NT2/D1 (cell line): ENCODE measurements at regions not wholly inside any gene's neighbourhood (a gene's known extent, or its start where the extent isn't known, plus 50 kb on each side); places are given as distances from the start of the nearest gene placed in this dataset.

Source experiments
- DNase-seq: peaks from one replicate; pipeline ENCODE4 v3.0.0-alpha.2; 2011; ENCODE audit warnings: low read depth, low spot score
- H3K27me3 ChIP-seq: 2 replicates; pipeline ENCODE4 v1.6.0; 2011; ENCODE audit warnings: mild to moderate bottlenecking; ENCODE audit not compliant: insufficient read length, insufficient read depth
- H3K36me3 ChIP-seq: 2 replicates; pipeline ENCODE4 v1.6.1; 2011; ENCODE audit warnings: mild to moderate bottlenecking, low read length, mixed read lengths; ENCODE audit not compliant: insufficient read depth, insufficient read length
- H3K4me1 ChIP-seq: 2 replicates; pipeline ENCODE4 v1.5.1; 2011; ENCODE audit not compliant: insufficient read depth, insufficient read length
- H3K4me3 ChIP-seq: 2 replicates; pipeline ENCODE4 v1.5.1; 2011; ENCODE audit warnings: low read depth; ENCODE audit not compliant: insufficient read length
- H3K9ac ChIP-seq: 2 replicates; pipeline ENCODE4 v1.6.0; 2011; ENCODE audit warnings: low read depth; ENCODE audit not compliant: insufficient read length
- H3K9me3 ChIP-seq: 2 replicates; pipeline ENCODE4 v1.5.1; 2011; ENCODE audit warnings: mild to moderate bottlenecking, low read length; ENCODE audit not compliant: insufficient read depth
- SUZ12 ChIP-seq: IDR thresholded peaks from 2 replicates; pipeline ENCODE4 v1.6.1; 2011; ENCODE audit not compliant: insufficient read length, insufficient read depth; ENCODE audit errors: extremely low read depth
- YY1 ChIP-seq: IDR thresholded peaks from 2 replicates; pipeline ENCODE4 v1.6.1; 2011; ENCODE audit not compliant: insufficient read length, insufficient read depth
- ZNF274 ChIP-seq: IDR thresholded peaks from 2 replicates; pipeline ENCODE4 v1.6.1; 2011; ENCODE audit warnings: mild to moderate bottlenecking, low read depth, low read length

- no peak for TF ChIP-seq SUZ12
- TF ChIP-seq YY1, result no peak
- TF ChIP-seq ZNF274, result no peak
- no peak overlapping the region for H3K4me3 ChIP-seq
- H3K9ac ChIP-seq, result no peak overlapping the region
- H3K36me3 ChIP-seq, result no peaks in the 10 kb centered on the region
- no peaks in the 10 kb centered on the region for H3K4me1 ChIP-seq
- H3K9me3 ChIP-seq, result no peaks in the 10 kb centered on the region
- H3K27me3 ChIP-seq, result no peaks in the 10 kb centered on the region
- DNase-seq, result no peak
Measured at GRCh38 chr9:80698725-80699410, 990.5 kb downstream of the TLE1 start.

DNA sequence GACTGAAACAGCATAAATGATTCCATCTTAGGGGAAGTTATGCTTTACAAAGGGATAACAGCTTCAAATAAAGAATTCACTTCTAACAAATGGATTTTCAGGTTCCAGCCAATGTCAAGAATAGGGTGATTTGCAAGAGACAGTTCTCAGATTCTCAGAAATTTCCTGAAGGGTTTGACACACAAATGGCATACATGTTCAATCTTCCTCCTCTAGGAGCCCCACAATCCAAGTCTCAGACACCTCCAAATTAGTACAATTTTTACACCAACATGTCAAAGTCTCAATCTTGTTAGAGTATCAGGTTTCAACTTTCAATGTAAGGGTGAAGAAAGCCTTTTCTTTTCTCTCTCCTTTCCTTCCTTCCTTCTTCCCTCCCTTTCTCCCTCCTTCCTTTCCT, 996.6 kb downstream of the TLE1 start:
- peaks cover 10% of the 10 kb centered on the region; the same call in 1 of the 2 replicates for H3K9me3 ChIP-seq
- no peak overlapping the region for H3K9ac ChIP-seq
- H3K4me3 ChIP-seq, result no peak overlapping the region
- no peaks in the 10 kb centered on the region for H3K36me3 ChIP-seq
- no peaks in the 10 kb centered on the region for H3K27me3 ChIP-seq
- no peak for DNase-seq
- no peaks in the 10 kb centered on the region for H3K4me1 ChIP-seq
- no peak for TF ChIP-seq SUZ12
- no peak for TF ChIP-seq ZNF274
- no peak for TF ChIP-seq YY1

GRCh38 chr9:80691229-80691628, 998.1 kb downstream of the TLE1 start:
- DNase-seq, result peak; percentile 27
- no peak overlapping the region for H3K4me3 ChIP-seq
- no peaks in the 10 kb centered on the region for H3K4me1 ChIP-seq
- H3K9ac ChIP-seq, result no peak overlapping the region
- TF ChIP-seq SUZ12 (no peak), ZNF274 (no peak), YY1 (no peak)
- H3K9me3 ChIP-seq, result peaks cover 10% of the 10 kb centered on the region; the same call in 1 of the 2 replicates
- H3K36me3 ChIP-seq, result no peaks in the 10 kb centered on the region
- H3K27me3 ChIP-seq, result no peaks in the 10 kb centered on the region

DNA sequence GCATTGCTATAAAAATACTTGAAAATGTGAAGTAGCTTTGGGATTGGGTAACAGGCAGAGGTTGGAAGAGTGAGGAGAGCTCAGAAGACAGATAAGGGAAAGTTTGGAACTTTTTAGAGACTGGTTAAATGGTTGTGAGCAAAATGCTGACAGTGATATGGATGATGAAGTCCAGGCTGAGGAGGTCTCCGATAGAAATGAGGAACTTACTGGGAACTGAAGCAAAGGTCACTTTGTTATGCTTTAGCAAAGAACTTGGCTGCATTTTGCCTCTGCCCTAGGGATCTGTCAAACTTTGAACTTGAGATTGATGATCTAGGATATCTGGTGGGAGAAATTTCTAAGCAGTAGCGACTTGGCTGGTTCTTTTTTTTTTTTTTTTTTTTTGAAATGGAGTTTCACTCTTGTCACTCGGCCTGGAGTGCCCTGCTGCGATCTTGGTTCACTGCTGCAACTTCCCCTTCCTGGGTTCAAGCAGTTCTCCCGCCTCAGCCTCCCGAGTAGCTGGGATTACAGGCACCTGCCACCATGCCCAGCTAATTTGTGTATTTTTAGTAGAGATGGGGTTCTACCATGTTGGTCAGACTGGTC, 998.9 kb downstream of the TLE1 start:
- H3K27me3 ChIP-seq, result no peaks in the 10 kb centered on the region
- no peak for TF ChIP-seq SUZ12
- TF ChIP-seq YY1, result no peak
- no peak for TF ChIP-seq ZNF274
- H3K4me3 ChIP-seq, result no peak overlapping the region
- DNase-seq, result no peak
- no peaks in the 10 kb centered on the region for H3K36me3 ChIP-seq
- no peak overlapping the region for H3K9ac ChIP-seq
- peaks cover 10% of the 10 kb centered on the region; the same call in 1 of the 2 replicates for H3K9me3 ChIP-seq
- H3K4me1 ChIP-seq, result no peaks in the 10 kb centered on the region

DNA sequence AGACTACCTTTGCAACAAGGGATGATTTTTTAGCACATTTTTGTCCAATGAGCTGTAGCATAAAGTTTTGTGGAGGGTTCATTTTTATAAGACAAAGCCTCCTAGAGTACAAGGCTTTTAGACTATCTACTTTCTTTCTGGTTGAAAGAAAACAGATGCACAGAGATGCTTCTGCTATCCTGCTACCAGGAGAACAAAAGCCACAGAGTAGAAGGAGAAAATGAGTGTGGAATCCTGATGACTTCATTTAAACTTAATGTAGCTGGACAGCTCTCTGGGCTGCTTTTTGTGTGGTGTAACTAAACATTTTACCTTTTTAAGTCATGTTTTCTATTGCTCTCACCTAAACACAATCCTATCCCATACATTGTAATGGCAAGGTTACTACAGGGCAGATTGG, 1009.4 kb downstream of the TLE1 start:
- DNase-seq, result no peak
- Histone ChIP-seq H3K36me3 (no peaks in the 10 kb centered on the region), H3K4me3 (no peak overlapping the region), H3K4me1 (no peaks in the 10 kb centered on the region), H3K9ac (no peak overlapping the region), H3K27me3 (no peaks in the 10 kb centered on the region), H3K9me3 (no peaks in the 10 kb centered on the region)
- TF ChIP-seq YY1 (no peak), ZNF274 (no peak), SUZ12 (no peak)

GRCh38 chr9:80678906-80679305, 1010.4 kb downstream of the TLE1 start:
- no peak for TF ChIP-seq YY1
- TF ChIP-seq SUZ12, result no peak
- no peak for TF ChIP-seq ZNF274
- no peak overlapping the region for H3K4me3 ChIP-seq
- DNase-seq, result no peak
- no peaks in the 10 kb centered on the region for H3K4me1 ChIP-seq
- H3K9me3 ChIP-seq, result no peaks in the 10 kb centered on the region
- no peaks in the 10 kb centered on the region for H3K27me3 ChIP-seq
- H3K36me3 ChIP-seq, result no peaks in the 10 kb centered on the region
- no peak overlapping the region for H3K9ac ChIP-seq

- H3K4me3 ChIP-seq, result no peak overlapping the region
- no peaks in the 10 kb centered on the region for H3K36me3 ChIP-seq
- DNase-seq, result no peak
- no peak overlapping the region for H3K9ac ChIP-seq
- no peaks in the 10 kb centered on the region for H3K27me3 ChIP-seq
- H3K9me3 ChIP-seq, result peaks cover 22% of the 10 kb centered on the region
- no peak for TF ChIP-seq SUZ12
- no peak for TF ChIP-seq ZNF274
- TF ChIP-seq YY1, result no peak
- H3K4me1 ChIP-seq, result no peaks in the 10 kb centered on the region
Measured at GRCh38 chr9:80673496-80673895, 1015.9 kb downstream of the TLE1 start.
